A673 (cell line): ENCODE measurements at regions not wholly inside any gene's neighbourhood (a gene's known extent, or its start where the extent isn't known, plus 50 kb on each side); places are given as distances from the start of the nearest gene placed in this dataset.

Source experiments
- BruUV-seq: library from RNA; stranded (reverse); fragments of 400-500 nt; replicated peaks from 2 replicates; lab custom pipeline; 2021; lab: Mats Ljungman, UMichigan
- CTCF ChIA-PET: fragments of 300-600 bp; sonication (Branson Sonifier 250); formaldehyde crosslinking; loops from one replicate; lab custom pipeline; 2022; ENCODE audit warnings: antibody characterized with exemption; lab: Charles Lee
- POLR2A ChIA-PET: fragments of 300-600 bp; sonication (Branson Sonifier 250); formaldehyde crosslinking; loops from one replicate; lab custom pipeline; 2022; ENCODE audit warnings: antibody characterized with exemption; ENCODE audit not compliant: low non-redundant PET; lab: Charles Lee
- DNase-seq: peaks from one replicate; pipeline ENCODE4 v3.0.0-alpha.2; 2015; ENCODE audit warnings: low spot score
- H3K27ac ChIP-seq: fragments of 200-600 bp; sonication (generic); 2 replicates; pipeline ENCODE4 v1.5.1; 2016; ENCODE audit warnings: mixed run types, low read depth, mild to moderate bottlenecking, mixed read lengths, antibody characterized with exemption, low read length; ENCODE audit not compliant: poor library complexity, severe bottlenecking
- H3K27me3 ChIP-seq: fragments of 200-600 bp; sonication (generic); replicated peaks from 2 replicates; pipeline ENCODE4 v1.6.1; 2017; ENCODE audit warnings: mixed run types, low read depth, mild to moderate bottlenecking, mixed read lengths, antibody characterized with exemption, low read length; ENCODE audit not compliant: insufficient read depth, poor library complexity
- H3K36me3 ChIP-seq: fragments of 200-600 bp; sonication (generic); 2 replicates; pipeline ENCODE4 v1.6.1; 2016; ENCODE audit warnings: mixed run types, mild to moderate bottlenecking, mixed read lengths, antibody characterized with exemption, low read length; ENCODE audit not compliant: insufficient read depth, poor library complexity, severe bottlenecking
- H3K4me1 ChIP-seq: fragments of 200-600 bp; sonication (generic); 2 replicates; pipeline ENCODE4 v1.6.1; 2017; ENCODE audit warnings: mixed run types, mild to moderate bottlenecking, mixed read lengths, antibody characterized with exemption, low read length; ENCODE audit not compliant: insufficient read depth, poor library complexity, severe bottlenecking
- H3K4me3 ChIP-seq: fragments of 200-600 bp; sonication (generic); 2 replicates; pipeline ENCODE4 v1.5.1; 2016; ENCODE audit warnings: low read depth, mixed run types, mild to moderate bottlenecking, mixed read lengths, low read length; ENCODE audit not compliant: poor library complexity, severe bottlenecking
- H3K9me3 ChIP-seq: fragments of 200-600 bp; sonication (generic); 2 replicates; pipeline ENCODE4 v1.6.1; 2016; ENCODE audit warnings: mixed run types, low read depth, mild to moderate bottlenecking, mixed read lengths, antibody characterized with exemption, low read length; ENCODE audit not compliant: poor library complexity, severe bottlenecking
- EZH2 ChIP-seq: fragments of 200-600 bp; sonication (generic); IDR thresholded peaks from 2 replicates; pipeline ENCODE4 v1.6.1; 2017; ENCODE audit warnings: borderline replicate concordance, low read depth, mild to moderate bottlenecking, mixed read lengths, antibody characterized with exemption, low read length; ENCODE audit not compliant: poor library complexity, severe bottlenecking
- intact Hi-C: fragments of 100-400 bp; cut with micrococcal nuclease; formaldehyde crosslinking; loops from one replicate; pipeline ENCODE4 v1.10.0; 2022; ENCODE audit not compliant: unreplicated experiment
- TF ChIP-seq, protein P1 (sequence below): fragments of 300-800, 200-600 bp; sonication (generic); conservative IDR thresholded peaks from 2 replicates; pipeline ENCODE4 v1.5.1; 2017; ENCODE audit warnings: low read depth, mild to moderate bottlenecking, antibody characterized with exemption, low read length, moderate library complexity, mixed read lengths

DNA sequence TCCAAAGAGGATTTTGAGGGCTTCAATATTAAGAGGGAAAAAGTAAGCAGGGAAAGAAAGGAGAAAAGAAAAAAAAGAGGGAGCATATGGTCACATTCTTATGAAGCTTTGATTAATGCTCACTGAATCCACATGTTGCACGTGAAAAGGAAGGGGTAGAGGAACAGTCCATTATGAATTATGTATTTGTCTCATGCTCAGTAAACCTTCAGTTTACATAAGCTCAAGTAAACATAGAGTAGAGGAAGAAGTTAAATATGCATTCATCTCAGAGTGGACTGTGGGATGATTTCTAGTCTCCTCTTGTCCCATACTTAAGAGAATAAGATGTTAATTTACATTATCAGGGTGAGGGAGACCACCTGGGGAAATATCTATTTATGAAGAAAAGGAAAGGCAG, 334.5 kb downstream of the IPO8 start:
- POLR2A ChIA-PET, result no interaction called here
- TF ChIP-seq, protein P1, sequence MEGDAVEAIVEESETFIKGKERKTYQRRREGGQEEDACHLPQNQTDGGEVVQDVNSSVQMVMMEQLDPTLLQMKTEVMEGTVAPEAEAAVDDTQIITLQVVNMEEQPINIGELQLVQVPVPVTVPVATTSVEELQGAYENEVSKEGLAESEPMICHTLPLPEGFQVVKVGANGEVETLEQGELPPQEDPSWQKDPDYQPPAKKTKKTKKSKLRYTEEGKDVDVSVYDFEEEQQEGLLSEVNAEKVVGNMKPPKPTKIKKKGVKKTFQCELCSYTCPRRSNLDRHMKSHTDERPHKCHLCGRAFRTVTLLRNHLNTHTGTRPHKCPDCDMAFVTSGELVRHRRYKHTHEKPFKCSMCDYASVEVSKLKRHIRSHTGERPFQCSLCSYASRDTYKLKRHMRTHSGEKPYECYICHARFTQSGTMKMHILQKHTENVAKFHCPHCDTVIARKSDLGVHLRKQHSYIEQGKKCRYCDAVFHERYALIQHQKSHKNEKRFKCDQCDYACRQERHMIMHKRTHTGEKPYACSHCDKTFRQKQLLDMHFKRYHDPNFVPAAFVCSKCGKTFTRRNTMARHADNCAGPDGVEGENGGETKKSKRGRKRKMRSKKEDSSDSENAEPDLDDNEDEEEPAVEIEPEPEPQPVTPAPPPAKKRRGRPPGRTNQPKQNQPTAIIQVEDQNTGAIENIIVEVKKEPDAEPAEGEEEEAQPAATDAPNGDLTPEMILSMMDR, result no peak
- no peak for TF ChIP-seq EZH2
- intact Hi-C loops, result no loop called here
- H3K4me1 ChIP-seq, result no peaks in the 10 kb centered on the region
- CTCF ChIA-PET, result no interaction called here
- H3K4me3 ChIP-seq, result no peak overlapping the region
- no peaks in the 10 kb centered on the region for H3K9me3 ChIP-seq
- BruUV-seq, result no TSS peak
- H3K36me3 ChIP-seq, result no peaks in the 10 kb centered on the region
- no peak for DNase-seq
- no peak overlapping the region for H3K27ac ChIP-seq
- H3K27me3 ChIP-seq, result no peaks in the 10 kb centered on the region

DNA sequence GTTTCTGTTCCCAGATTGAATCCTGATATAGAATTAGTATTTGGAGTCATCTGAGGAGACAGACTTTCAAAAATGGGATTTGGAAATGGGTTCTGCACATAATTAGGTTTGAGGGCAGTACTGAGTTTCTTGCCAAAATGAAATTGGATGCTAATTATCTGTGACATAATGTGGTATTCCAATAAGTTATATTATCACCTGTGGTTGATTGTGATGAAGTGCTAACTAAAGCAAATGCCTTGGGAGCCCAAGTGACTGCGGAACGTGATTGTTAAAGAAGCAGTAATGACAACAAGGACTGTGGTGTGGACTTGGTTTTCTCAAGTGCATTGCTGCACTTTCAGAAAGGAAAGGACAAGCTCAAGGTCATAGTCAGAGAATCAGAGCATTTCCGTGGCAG, 337.0 kb downstream of the IPO8 start:
- TF ChIP-seq EZH2, result no peak
- TF ChIP-seq, protein P1, result no peak
- intact Hi-C loops, result no loop called here
- no peaks in the 10 kb centered on the region for H3K36me3 ChIP-seq
- DNase-seq, result no peak
- POLR2A ChIA-PET, result no interaction called here
- H3K9me3 ChIP-seq, result no peaks in the 10 kb centered on the region
- no peaks in the 10 kb centered on the region for H3K27me3 ChIP-seq
- no TSS peak for BruUV-seq
- no peaks in the 10 kb centered on the region for H3K4me1 ChIP-seq
- H3K4me3 ChIP-seq, result no peak overlapping the region
- CTCF ChIA-PET, result no interaction called here
- H3K27ac ChIP-seq, result no peak overlapping the region

DNA sequence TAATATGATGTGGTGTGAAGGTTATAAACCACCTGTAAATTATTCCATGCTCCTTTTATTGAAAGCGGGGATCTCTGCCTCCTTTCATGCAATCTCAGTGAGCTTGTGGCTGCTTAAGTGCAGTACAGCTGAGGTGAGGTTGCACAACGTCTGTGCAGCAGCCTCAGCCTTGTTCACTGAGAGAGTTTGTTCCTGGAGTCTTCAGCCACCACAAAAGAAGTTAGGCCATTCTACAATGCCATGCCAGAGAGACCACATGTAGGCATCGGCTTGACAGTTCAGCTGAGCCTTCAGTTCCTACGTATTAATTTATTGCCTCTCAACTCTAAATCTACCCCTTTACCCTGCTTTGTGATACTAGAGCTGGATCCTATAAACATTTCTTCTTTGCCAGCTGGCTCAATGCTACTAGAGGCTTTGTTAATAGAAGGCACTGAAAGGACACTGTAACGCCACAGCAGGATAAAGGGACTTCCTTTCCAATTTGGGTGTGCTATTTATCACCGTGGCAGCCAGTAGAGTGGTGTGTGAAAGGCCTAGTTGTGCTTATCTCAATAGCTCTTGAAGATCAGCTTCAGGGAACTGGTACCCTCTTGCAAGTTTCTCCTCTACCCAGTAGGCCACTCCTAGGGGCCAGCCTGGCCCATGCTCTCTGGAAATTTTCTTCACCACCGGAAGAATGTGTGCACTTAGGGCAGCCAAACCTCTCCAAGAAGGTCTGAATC, 337.7 kb downstream of the IPO8 start:
- POLR2A ChIA-PET, result no interaction called here
- no peaks in the 10 kb centered on the region for H3K4me1 ChIP-seq
- TF ChIP-seq, protein P1, result no peak
- TF ChIP-seq EZH2, result no peak
- no peak overlapping the region for H3K27ac ChIP-seq
- no peaks in the 10 kb centered on the region for H3K9me3 ChIP-seq
- CTCF ChIA-PET, result no interaction called here
- H3K36me3 ChIP-seq, result no peaks in the 10 kb centered on the region
- DNase-seq, result no peak
- intact Hi-C loops, result no loop called here
- no TSS peak for BruUV-seq
- H3K4me3 ChIP-seq, result no peak overlapping the region
- H3K27me3 ChIP-seq, result no peaks in the 10 kb centered on the region
